ENCODE measurements at regions not wholly inside any gene's neighbourhood (a gene's known extent, or its start where the extent isn't known, plus 50 kb on each side); places are given as distances from the start of the nearest gene placed in this dataset.

GRCh38 chr2:240323601-240324291 lies 111.7 kb upstream of the GPC1 start:
- Histone ChIP-seq H3K4me1 (ENCODE audit: control insufficient read depth in 1 of 2, extremely low read depth in 1 of 2, insufficient read depth in 2 of 2, low read length in 2 of 2) (no peaks in the 10 kb centered on the region), H3K36me3 (ENCODE audit: control insufficient read depth in 2 of 2, extremely low read depth in 1 of 2, insufficient read depth in 1 of 2, low read length in 1 of 2) (no peaks in the 10 kb centered on the region), H3K9me3 (no peaks in the 10 kb centered on the region), H3K27me3 (replicated peaks in 1 of 2; ENCODE audit: control insufficient read depth in 2 of 2, extremely low read depth in 1 of 2, insufficient read depth in 2 of 2, low read length in 1 of 2) (peaks cover 2 to 34% of the 10 kb centered on the region in 2 experiments), H3K4me3 (ENCODE audit: control insufficient read depth in 1 of 2, extremely low read depth in 1 of 2, low read length in 1 of 2) (no peak overlapping the region), H3K27ac (ENCODE audit: low read length) (no peak overlapping the region)
- DNase-seq (no peak), ATAC-seq (replicated peaks in 1 of 4) (no peak)
- Mint-ChIP-seq H3K9me3 (no peaks in the 10 kb centered on the region), H3K4me3 (no peak overlapping the region), H3K4me1 (no peaks in the 10 kb centered on the region), H3K27me3 (peaks cover 6 to 18% of the 10 kb centered on the region in 2 donors), H3K36me3 (no peaks in the 10 kb centered on the region), H3K27ac (no peak overlapping the region)
- 81% methylated on average over 28 of the region's 28 CpGs for WGBS (ENCODE audit: insufficient coverage)
- ChIA-PET CTCF (no interaction called here), POLR2A (no interaction called here)

- ATAC-seq (replicated peaks in 1 of 4) = no peak
- Histone ChIP-seq H3K27ac (ENCODE audit: low read length) (no peak overlapping the region), H3K4me3 (ENCODE audit: control insufficient read depth in 1 of 2, extremely low read depth in 1 of 2, low read length in 1 of 2) (no peak overlapping the region), H3K36me3 (ENCODE audit: control insufficient read depth in 2 of 2, extremely low read depth in 1 of 2, insufficient read depth in 1 of 2, low read length in 1 of 2) (no peaks in the 10 kb centered on the region), H3K4me1 (ENCODE audit: control insufficient read depth in 1 of 2, extremely low read depth in 1 of 2, insufficient read depth in 2 of 2, low read length in 2 of 2) (no peaks in the 10 kb centered on the region), H3K27me3 (replicated peaks in 1 of 2; ENCODE audit: control insufficient read depth in 2 of 2, extremely low read depth in 1 of 2, insufficient read depth in 2 of 2, low read length in 1 of 2) (peaks cover 2 to 38% of the 10 kb centered on the region in 2 experiments), H3K9me3 (no peaks in the 10 kb centered on the region)
- POLR2A ChIA-PET = no interaction called here
- Mint-ChIP-seq H3K4me3 (no peak overlapping the region), H3K4me1 (no peaks in the 10 kb centered on the region), H3K36me3 (no peaks in the 10 kb centered on the region), H3K27me3 (peaks cover 10 to 23% of the 10 kb centered on the region in 2 donors), H3K9me3 (no peaks in the 10 kb centered on the region), H3K27ac (no peak overlapping the region)
- 72% methylated on average over 20 of the region's 25 CpGs for WGBS (ENCODE audit: insufficient coverage)
- no peak for DNase-seq
- CTCF ChIA-PET = no interaction called here
These were observed 111.0 kb upstream of the GPC1 start for GRCh38 chr2:240324312-240325015.

- peaks cover 2 to 39% of the 10 kb centered on the region in 2 experiments for H3K27me3 ChIP-seq (replicated peaks in 1 of 2; ENCODE audit: control insufficient read depth in 2 of 2, extremely low read depth in 1 of 2, insufficient read depth in 2 of 2, low read length in 1 of 2)
- no peak overlapping the region for H3K4me3 Mint-ChIP-seq
These were observed 110.2 kb upstream of the GPC1 start for GRCh38 chr2:240325016-240326007.

GRCh38 chr2:240326246-240326645 lies 109.2 kb upstream of the GPC1 start:
- ATAC-seq (replicated peaks in 1 of 4) = no peak
- POLR2A ChIA-PET = no interaction called here

More at GRCh38 chr2:240325016-240326007, 110.2 kb upstream of the GPC1 start:
- no peaks in the 10 kb centered on the region for H3K36me3 ChIP-seq (ENCODE audit: control insufficient read depth in 2 of 2, extremely low read depth in 1 of 2, insufficient read depth in 1 of 2, low read length in 1 of 2)
- no peaks in the 10 kb centered on the region for H3K4me1 ChIP-seq (ENCODE audit: control insufficient read depth in 1 of 2, extremely low read depth in 1 of 2, insufficient read depth in 2 of 2, low read length in 2 of 2)
- Mint-ChIP-seq H3K4me1 (no peaks in the 10 kb centered on the region), H3K9me3 (peaks cover 0 to under 1% (median under 1%) of the 10 kb centered on the region in 3 donors), H3K27ac (no peak overlapping the region), H3K36me3 (no peaks in the 10 kb centered on the region), H3K27me3 (peaks cover 10 to 23% of the 10 kb centered on the region in 2 donors)
- no peak overlapping the region for H3K4me3 ChIP-seq (ENCODE audit: control insufficient read depth in 1 of 2, extremely low read depth in 1 of 2, low read length in 1 of 2)
- no peak overlapping the region for H3K27ac ChIP-seq (ENCODE audit: low read length)
- 80% methylated on average over 24 of the region's 25 CpGs for WGBS (ENCODE audit: insufficient coverage)
- H3K9me3 ChIP-seq = no peaks in the 10 kb centered on the region
- no peak for DNase-seq
- ChIA-PET CTCF (no interaction called here), POLR2A (no interaction called here)
- ATAC-seq (replicated peaks in 1 of 4) = no peak

GRCh38 chr2:240326886-240327285 lies 108.6 kb upstream of the GPC1 start:
- ATAC-seq (replicated peaks in 1 of 4) (no peak), DNase-seq (no peak)
- Mint-ChIP-seq H3K9me3 (peaks cover 2 to 13% (median 11%) of the 10 kb centered on the region in 3 donors), H3K27me3 (peaks cover 11 to 23% of the 10 kb centered on the region in 2 donors), H3K36me3 (no peaks in the 10 kb centered on the region), H3K4me1 (no peaks in the 10 kb centered on the region), H3K4me3 (no peak overlapping the region), H3K27ac (no peak overlapping the region)
- no peaks in the 10 kb centered on the region for H3K9me3 ChIP-seq
- H3K27ac ChIP-seq (ENCODE audit: low read length) = no peak overlapping the region
- H3K27me3 ChIP-seq (replicated peaks in 1 of 2; ENCODE audit: control insufficient read depth in 2 of 2, extremely low read depth in 1 of 2, insufficient read depth in 2 of 2, low read length in 1 of 2) = peaks cover 2 to 33% of the 10 kb centered on the region in 2 experiments
- WGBS (ENCODE audit: insufficient coverage) = 90% methylated on average over 7 of the region's 9 CpGs
- POLR2A ChIA-PET = no interaction called here
- H3K4me1 ChIP-seq (ENCODE audit: control insufficient read depth in 1 of 2, extremely low read depth in 1 of 2, insufficient read depth in 2 of 2, low read length in 2 of 2) = no peaks in the 10 kb centered on the region
- CTCF ChIA-PET = no interaction called here
- H3K36me3 ChIP-seq (ENCODE audit: control insufficient read depth in 2 of 2, extremely low read depth in 1 of 2, insufficient read depth in 1 of 2, low read length in 1 of 2) = no peaks in the 10 kb centered on the region
- no peak overlapping the region for H3K4me3 ChIP-seq (ENCODE audit: control insufficient read depth in 1 of 2, extremely low read depth in 1 of 2, low read length in 1 of 2)

More at GRCh38 chr2:240326246-240326645, 109.2 kb upstream of the GPC1 start:
- Mint-ChIP-seq H3K27ac (no peak overlapping the region), H3K27me3 (peaks cover 10 to 23% of the 10 kb centered on the region in 2 donors), H3K36me3 (no peaks in the 10 kb centered on the region), H3K9me3 (peaks cover 0 to 7% (median 7%) of the 10 kb centered on the region in 3 donors), H3K4me3 (no peak overlapping the region), H3K4me1 (no peaks in the 10 kb centered on the region)
- no peak for DNase-seq
- H3K4me1 ChIP-seq (ENCODE audit: control insufficient read depth in 1 of 2, extremely low read depth in 1 of 2, insufficient read depth in 2 of 2, low read length in 2 of 2) = no peaks in the 10 kb centered on the region
- 45% methylated on average over 4 of the region's 4 CpGs for WGBS (ENCODE audit: insufficient coverage)
- H3K27ac ChIP-seq (ENCODE audit: low read length) = no peak overlapping the region
- H3K4me3 ChIP-seq (ENCODE audit: control insufficient read depth in 1 of 2, extremely low read depth in 1 of 2, low read length in 1 of 2) = no peak overlapping the region
- no peaks in the 10 kb centered on the region for H3K36me3 ChIP-seq (ENCODE audit: control insufficient read depth in 2 of 2, extremely low read depth in 1 of 2, insufficient read depth in 1 of 2, low read length in 1 of 2)
- H3K27me3 ChIP-seq (replicated peaks in 1 of 2; ENCODE audit: control insufficient read depth in 2 of 2, extremely low read depth in 1 of 2, insufficient read depth in 2 of 2, low read length in 1 of 2) = peaks cover 2 to 33% of the 10 kb centered on the region in 2 experiments
- CTCF ChIA-PET = no interaction called here
- no peaks in the 10 kb centered on the region for H3K9me3 ChIP-seq

GRCh38 chr2:240327566-240327965 lies 107.9 kb upstream of the GPC1 start:
- WGBS (ENCODE audit: insufficient coverage) = 86% methylated on average over 9 of the region's 10 CpGs
- H3K36me3 ChIP-seq (ENCODE audit: control insufficient read depth in 2 of 2, extremely low read depth in 1 of 2, insufficient read depth in 1 of 2, low read length in 1 of 2) = no peaks in the 10 kb centered on the region
- no peaks in the 10 kb centered on the region for H3K36me3 Mint-ChIP-seq
- no peak overlapping the region for H3K4me3 ChIP-seq (ENCODE audit: control insufficient read depth in 1 of 2, extremely low read depth in 1 of 2, low read length in 1 of 2)
- H3K4me1 Mint-ChIP-seq = no peaks in the 10 kb centered on the region
- H3K4me1 ChIP-seq (ENCODE audit: control insufficient read depth in 1 of 2, extremely low read depth in 1 of 2, insufficient read depth in 2 of 2, low read length in 2 of 2) = no peaks in the 10 kb centered on the region
- peaks cover 2 to 34% of the 10 kb centered on the region in 2 experiments for H3K27me3 ChIP-seq (replicated peaks in 1 of 2; ENCODE audit: control insufficient read depth in 2 of 2, extremely low read depth in 1 of 2, insufficient read depth in 2 of 2, low read length in 1 of 2)
- ChIA-PET POLR2A (no interaction called here), CTCF (no interaction called here)
- peaks cover 8 to 19% (median 16%) of the 10 kb centered on the region in 3 donors for H3K9me3 Mint-ChIP-seq
- no peak overlapping the region for H3K27ac ChIP-seq (ENCODE audit: low read length)
- ATAC-seq (replicated peaks in 1 of 4) (no peak), DNase-seq (no peak)
- no peak overlapping the region for H3K27ac Mint-ChIP-seq
- H3K27me3 Mint-ChIP-seq = peaks cover 14 to 26% of the 10 kb centered on the region in 2 donors
- H3K4me3 Mint-ChIP-seq = no peak overlapping the region
- no peaks in the 10 kb centered on the region for H3K9me3 ChIP-seq
